Thymus (tissue), 11 donors: ENCODE measurements at regions not wholly inside any gene's neighbourhood (a gene's known extent, or its start where the extent isn't known, plus 50 kb on each side); places are given as distances from the start of the nearest gene placed in this dataset.
"Not testable (repeated sequence)": the region's sequence is repeated elsewhere in the genome, so short reads cannot be mapped to it uniquely, and the experiment has no call there.

Source experiments
- DNase-seq, 9 donors: peaks; one replicate each; pipeline ENCODE4 v3.0.0-alpha.2; 2013; ENCODE audit warnings: low spot score in 9 of 9, low read depth in 6 of 9, missing footprints in 1 of 9
- H3K27ac ChIP-seq, 2 donors: one replicate each; pipeline ENCODE4 v1.5.1; 2013; ENCODE audit warnings: control low read depth in 1 of 2, low read depth in 1 of 2, low read length in 1 of 2, mild to moderate bottlenecking in 1 of 2, moderate library complexity in 1 of 2
- H3K27me3 ChIP-seq, 2 donors: one replicate each; pipeline ENCODE4 v1.5.1; 2013; ENCODE audit warnings: low read length in 1 of 2; ENCODE audit not compliant: control insufficient read depth in 2 of 2, insufficient read depth in 1 of 2
- H3K36me3 ChIP-seq, 2 donors: one replicate each; pipeline ENCODE4 v1.5.1; 2013; ENCODE audit warnings: low read length in 1 of 2, mild to moderate bottlenecking in 1 of 2, moderate library complexity in 1 of 2; ENCODE audit not compliant: control insufficient read depth in 2 of 2, insufficient read depth in 2 of 2
- H3K4me1 ChIP-seq, 2 donors: one replicate each; pipeline ENCODE4 v1.5.1; 2013; ENCODE audit warnings: low read length in 2 of 2; ENCODE audit not compliant: control insufficient read depth in 2 of 2, insufficient read depth in 2 of 2
- H3K4me3 ChIP-seq, 2 donors: one replicate each; pipeline ENCODE4 v1.5.1; 2013; ENCODE audit warnings: low read length in 2 of 2, control low read depth in 1 of 2, mild to moderate bottlenecking in 1 of 2
- H3K9me3 ChIP-seq, 2 donors: one replicate each; pipeline ENCODE4 v1.5.1; 2013; ENCODE audit warnings: low read length in 1 of 2, mild to moderate bottlenecking in 1 of 2; ENCODE audit not compliant: control insufficient read depth in 2 of 2, insufficient read depth in 1 of 2
- WGBS: extraction: QIAGEN DNeasy Blood & Tissue Kit; methylation state at CpG from one replicate; pipeline ENCODE4 v1.1.7; 2013; 5-methylcytosine and 5-hydroxymethylcytosine counted together
- donor health status: healthy.

GRCh38 chr16:27624154-27625049, 74.5 kb downstream of the KATNIP start:
- no peaks in the 10 kb centered on the region for H3K36me3 ChIP-seq
- H3K9me3 ChIP-seq: no peaks in the 10 kb centered on the region
- H3K4me1 ChIP-seq: no peaks in the 10 kb centered on the region
- WGBS: 96% methylated on average over 12 of the region's 12 CpGs
- H3K4me3 ChIP-seq: no peak overlapping the region
- DNase-seq: no peak
- no peaks in the 10 kb centered on the region for H3K27me3 ChIP-seq
- H3K27ac ChIP-seq: no peak overlapping the region

GRCh38 chr16:27625050-27625697, 75.2 kb downstream of the KATNIP start:
- WGBS: 98% methylated on average over 7 of the region's 7 CpGs
- H3K9me3 ChIP-seq: no peaks in the 10 kb centered on the region
- no peak for DNase-seq
- H3K27me3 ChIP-seq: no peaks in the 10 kb centered on the region
- H3K4me1 ChIP-seq: no peaks in the 10 kb centered on the region
- H3K4me3 ChIP-seq: no peak overlapping the region
- H3K27ac ChIP-seq: no peak overlapping the region
- no peaks in the 10 kb centered on the region for H3K36me3 ChIP-seq

- H3K27ac ChIP-seq: no peak overlapping the region
- H3K9me3 ChIP-seq: no peaks in the 10 kb centered on the region
- H3K4me3 ChIP-seq: no peak overlapping the region
- DNase-seq: no peak
- H3K36me3 ChIP-seq: no peaks in the 10 kb centered on the region
- no peaks in the 10 kb centered on the region for H3K27me3 ChIP-seq
- H3K4me1 ChIP-seq: no peaks in the 10 kb centered on the region
- 96% methylated on average over 7 of the region's 7 CpGs for WGBS
These were observed 77.2 kb downstream of the KATNIP start for GRCh38 chr16:27627136-27627535.

- Histone ChIP-seq H3K27ac (no peak overlapping the region), H3K4me3 (no peak overlapping the region), H3K9me3 (no peaks in the 10 kb centered on the region), H3K36me3 (no peaks in the 10 kb centered on the region), H3K27me3 (no peaks in the 10 kb centered on the region), H3K4me1 (no peaks in the 10 kb centered on the region)
- 91% methylated on average over 15 of the region's 15 CpGs for WGBS
- no peak for DNase-seq
These were observed 78.4 kb downstream of the KATNIP start for GRCh38 chr16:27628241-27628942.

GRCh38 chr16:27628943-27629462, 79.1 kb downstream of the KATNIP start:
- H3K27ac ChIP-seq: not testable (repeated sequence)

GRCh38 chr16:27632216-27632615, 82.3 kb downstream of the KATNIP start:
- H3K27ac ChIP-seq: no peak overlapping the region
- no peak overlapping the region for H3K4me3 ChIP-seq
- H3K4me1 ChIP-seq: peaks cover 0 to 3% of the 10 kb centered on the region in 2 donors
- H3K27me3 ChIP-seq: no peaks in the 10 kb centered on the region
- peaks cover 0 to under 1% of the 10 kb centered on the region in 2 donors for H3K36me3 ChIP-seq
- no peaks in the 10 kb centered on the region for H3K9me3 ChIP-seq
- no peak for DNase-seq
- 98% methylated on average over 10 of the region's 10 CpGs for WGBS

More at GRCh38 chr16:27628943-27629462, 79.1 kb downstream of the KATNIP start:
- not testable (repeated sequence) for H3K9me3 ChIP-seq, DNase-seq, H3K4me3 ChIP-seq, H3K27me3 ChIP-seq, H3K4me1 ChIP-seq, H3K36me3 ChIP-seq
- WGBS: 95% methylated on average over 8 of the region's 8 CpGs

GRCh38 chr16:27633221-27633620, 83.3 kb downstream of the KATNIP start:
- 99% methylated on average over 3 of the region's 3 CpGs for WGBS
- H3K4me1 ChIP-seq: peaks cover 0 to 3% of the 10 kb centered on the region in 2 donors
- no peak overlapping the region for H3K27ac ChIP-seq
- H3K27me3 ChIP-seq: no peaks in the 10 kb centered on the region
- DNase-seq: no peak
- H3K36me3 ChIP-seq: peaks cover 0 to 7% of the 10 kb centered on the region in 2 donors
- H3K9me3 ChIP-seq: no peaks in the 10 kb centered on the region
- H3K4me3 ChIP-seq: no peak overlapping the region

- Histone ChIP-seq H3K36me3 (peaks cover 0 to 7% of the 10 kb centered on the region in 2 donors), H3K9me3 (no peaks in the 10 kb centered on the region)
These were observed 83.8 kb downstream of the KATNIP start for GRCh38 chr16:27633721-27634120.

GRCh38 chr16:27634779-27635178, 84.8 kb downstream of the KATNIP start:
- Histone ChIP-seq H3K36me3 (peaks cover 0 to 7% of the 10 kb centered on the region in 2 donors), H3K4me1 (peaks cover 0 to 3% of the 10 kb centered on the region in 2 donors), H3K27ac (no peak overlapping the region), H3K27me3 (no peaks in the 10 kb centered on the region), H3K4me3 (no peak overlapping the region), H3K9me3 (no peaks in the 10 kb centered on the region)
- DNase-seq: no peak
- WGBS: 93% methylated on average over 8 of the region's 8 CpGs

More at GRCh38 chr16:27633721-27634120, 83.8 kb downstream of the KATNIP start:
- DNase-seq: no peak
- H3K4me1 ChIP-seq: peaks cover 0 to 3% of the 10 kb centered on the region in 2 donors
- H3K27me3 ChIP-seq: no peaks in the 10 kb centered on the region
- H3K4me3 ChIP-seq: no peak overlapping the region
- H3K27ac ChIP-seq: no peak overlapping the region
